K562 (cell line): ENCODE measurements at regions not wholly inside any gene's neighbourhood (a gene's known extent, or its start where the extent isn't known, plus 50 kb on each side); places are given as distances from the start of the nearest gene placed in this dataset.

Source experiments
- ATAC-seq: fragments of 200-7000 bp; cut with Tn5 transposase; 3 replicates; pipeline ENCODE4 v1.9.1; 2020; ENCODE audit warnings: moderate library complexity
- BruUV-seq: library from RNA; stranded (reverse); fragments of 400-500 nt; replicated peaks from 2 replicates; lab custom pipeline; 2021; lab: Mats Ljungman, UMichigan
- CTCF ChIA-PET: fragments of 300-600 bp; formaldehyde crosslinking; extraction: SDS; loops from one replicate; lab custom pipeline; 2021; ENCODE audit warnings: low intra/inter-chr PET ratio; lab: Yijun Ruan, JAX
- POLR2A ChIA-PET: fragments of 300-600, 350-650 bp; sonication (Branson Sonifier 250); formaldehyde crosslinking; extraction: SDS; loops from one replicate; lab custom pipeline; 2021; ENCODE audit warnings: antibody characterized with exemption, inconsistent platforms; lab: Yijun Ruan, JAX
- DNase-seq, 4 experiments: peaks; one replicate each; pipeline versions ENCODE4 v3.0.0 to v3.0.0-alpha.2; 2011 to 2018; ENCODE audit warnings: low spot score in 3 of 4, mixed read lengths in 3 of 4; ENCODE audit errors: extremely low read depth in 1 of 4
- FAIRE-seq: peaks from 2 replicates; lab custom pipeline; 2011; peaks lifted over from hg19 to GRCh38; lab: Jason Lieb, UNC
- H2AFZ ChIP-seq: 2 replicates; pipeline ENCODE4 v1.6.0; 2011; ENCODE audit warnings: low read depth, low read length, control low read depth, inconsistent platforms
- H3K27ac ChIP-seq: fragments of 200-600 bp; 3 replicates; pipeline ENCODE4 v1.8.0; 2011; ENCODE audit warnings: low read depth, mild to moderate bottlenecking, control low read depth, inconsistent platforms, low read length, moderate library complexity, mixed read lengths; ENCODE audit errors: extremely low read depth
- H3K27me3 ChIP-seq, 2 experiments: fragments of 300-600 bp in 1 of 2; 2 replicates in 1 of 2; 3 replicates in 1 of 2; pipeline versions ENCODE4 v1.6.0 to v1.8.0; 2011; ENCODE audit warnings: inconsistent platforms in 2 of 2, low read length in 2 of 2, mild to moderate bottlenecking in 1 of 2, mixed read lengths in 1 of 2, moderate library complexity in 1 of 2; ENCODE audit not compliant: control insufficient read depth in 2 of 2, insufficient read depth in 2 of 2
- H3K36me3 ChIP-seq: fragments of 300-600 bp; 3 replicates; pipeline ENCODE4 v1.8.0; 2011; ENCODE audit warnings: mild to moderate bottlenecking, low read length, inconsistent platforms; ENCODE audit not compliant: control insufficient read depth, insufficient read depth
- H3K4me1 ChIP-seq, 2 experiments: fragments of 200-600 bp in 1 of 2; replicated peaks in 1 of 2; 2 replicates in 1 of 2; 3 replicates in 1 of 2; pipeline versions ENCODE4 v1.5.1 to v1.8.0; 2011; ENCODE audit warnings: inconsistent platforms in 2 of 2, low read length in 2 of 2, mild to moderate bottlenecking in 1 of 2, mixed read lengths in 1 of 2, moderate library complexity in 1 of 2; ENCODE audit not compliant: control insufficient read depth in 2 of 2, insufficient read depth in 2 of 2
- H3K4me2 ChIP-seq: 2 replicates; pipeline ENCODE4 v1.6.1; 2011; ENCODE audit warnings: low read length, control low read depth, inconsistent platforms, mixed read lengths; ENCODE audit not compliant: insufficient read depth
- H3K4me3 ChIP-seq: fragments of 200-600 bp; sonication (generic), shearing (Covaris generic); 2 replicates; pipeline ENCODE4 v1.5.1; 2016; ENCODE audit warnings: control low read depth, inconsistent platforms
- H3K79me2 ChIP-seq: fragments of 200-600 bp; 3 replicates; pipeline ENCODE4 v1.8.0; 2011; ENCODE audit warnings: low read length, inconsistent platforms; ENCODE audit not compliant: control insufficient read depth, insufficient read depth
- H3K9ac ChIP-seq, 2 experiments: 2 replicates each; pipeline versions ENCODE4 v1.6.0 to v1.6.1; 2011; ENCODE audit warnings: low read depth in 2 of 2, low read length in 2 of 2, control low read depth in 1 of 2, inconsistent platforms in 1 of 2, mild to moderate bottlenecking in 1 of 2, mixed read lengths in 1 of 2; ENCODE audit not compliant: insufficient read depth in 1 of 2
- H3K9me1 ChIP-seq: one replicate; pipeline ENCODE4 v1.6.0; 2011; ENCODE audit warnings: inconsistent platforms, mild to moderate bottlenecking, low read length, moderate library complexity; ENCODE audit not compliant: control insufficient read depth, insufficient read depth
- H3K9me3 ChIP-seq: replicated peaks from 2 replicates; pipeline ENCODE4 v1.5.1; 2011; ENCODE audit warnings: low read depth, low read length, inconsistent platforms; ENCODE audit not compliant: control insufficient read depth, insufficient read depth
- H4K20me1 ChIP-seq: replicated peaks from 2 replicates; pipeline ENCODE4 v1.6.1; 2011; ENCODE audit warnings: low read length, inconsistent platforms, mixed read lengths; ENCODE audit not compliant: control insufficient read depth, insufficient read depth
- CXXC5 ChIP-seq: fragments of 250-450 bp; sonication (Bioruptor Pico); IDR thresholded peaks from 2 replicates; pipeline ENCODE4 v1.8.0; 2022; ENCODE audit warnings: inconsistent platforms, mild to moderate bottlenecking, moderate library complexity
- JUN ChIP-seq, 2 experiments: sonication (generic) in 1 of 2; formaldehyde crosslinking in 1 of 2; IDR thresholded peaks; 2 replicates each; pipeline versions ENCODE4 v1.6.1 to v1.8.0; 2012 to 2022; ENCODE audit warnings: borderline replicate concordance in 2 of 2, mild to moderate bottlenecking in 2 of 2, improper control_type of control experiment in 1 of 2, low read depth in 1 of 2, low read length in 1 of 2, missing genetic modification reagents in 1 of 2
- NFIC ChIP-seq: fragments of 450-650 bp; IDR thresholded peaks from 2 replicates; pipeline ENCODE4 v1.6.1; 2017; ENCODE audit warnings: mild to moderate bottlenecking, inconsistent platforms
- NR2C2 ChIP-seq, 2 experiments: fragments of 200-800 bp in 1 of 2; sonication (Bioruptor generic) in 1 of 2; sonication (generic) in 1 of 2; formaldehyde crosslinking in 1 of 2; IDR thresholded peaks; 2 replicates each; pipeline versions ENCODE4 v1.6.1 to v1.8.0; 2016 to 2022; ENCODE audit warnings: mild to moderate bottlenecking in 1 of 2, missing compliant biosample characterization in 1 of 2, missing genetic modification characterization in 1 of 2, missing genetic modification reagents in 1 of 2
- U2AF2 ChIP-seq: fragments of 200-400 bp; formaldehyde crosslinking; optimal IDR thresholded peaks from 2 replicates; pipeline ENCODE3; 2017; ENCODE audit warnings: low read depth, mild to moderate bottlenecking, low read length
- WGBS: fragments of 100-300 bp; shearing (Covaris generic); methylation state at CpG from one replicate; pipeline ENCODE4 v1.1.6; 2016; ENCODE audit warnings: low coverage, mixed read lengths; ENCODE audit not compliant: insufficient coverage; ENCODE audit errors: missing lambda C conversion rate; 5-methylcytosine and 5-hydroxymethylcytosine counted together
- in situ Hi-C: fragments of 300-500 bp; cut with MboI; formaldehyde crosslinking; loops from 4 replicates; pipeline ENCODE4 v1.15.0; 2018; ENCODE audit warnings: inconsistent platforms, mixed read lengths
- intact Hi-C: fragments of 100-400 bp; cut with micrococcal nuclease; formaldehyde crosslinking; loops from 2 replicates; pipeline ENCODE4 v1.14.2; 2022
- TF ChIP-seq, protein P1 (sequence below): sonication (generic); formaldehyde crosslinking; IDR thresholded peaks from 2 replicates; pipeline ENCODE4 v1.8.0; 2022; ENCODE audit warnings: mild to moderate bottlenecking, missing genetic modification reagents
- TF ChIP-seq, protein P2 (sequence below), 3 experiments: fragments of 200-800 bp in 1 of 3; sonication (Bioruptor generic) in 1 of 3; sonication (generic) in 1 of 3; formaldehyde crosslinking in 1 of 3; IDR thresholded peaks; 2 replicates each; pipeline versions ENCODE4 v1.6.1 to v1.8.0; 2016 to 2022; ENCODE audit warnings: mild to moderate bottlenecking in 2 of 3, missing compliant biosample characterization in 2 of 3, missing genetic modification characterization in 2 of 3, missing genetic modification reagents in 1 of 3

DNA sequence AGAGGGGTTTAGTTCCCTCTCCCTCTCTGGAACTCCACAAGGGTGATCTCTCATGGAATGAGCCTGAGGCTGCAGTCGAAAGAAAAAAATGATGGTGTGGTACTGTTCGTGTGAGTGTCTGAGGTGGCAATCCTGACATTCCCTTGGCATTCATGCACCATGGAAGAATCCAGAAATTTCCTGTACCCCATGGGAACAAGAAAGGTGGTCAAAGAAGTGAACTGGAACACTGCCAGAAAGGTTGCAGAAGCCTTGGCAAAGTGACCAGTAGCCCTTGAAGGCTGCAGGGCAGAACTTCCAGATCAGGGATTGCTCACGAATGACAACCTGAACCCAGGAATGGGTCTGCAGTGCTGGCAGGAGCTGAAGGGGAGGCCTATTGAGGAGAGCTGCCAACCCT is 394.7 kb downstream of the CD83 start:
- ChIA-PET CTCF (no interaction called here), POLR2A (no interaction called here)
- ATAC-seq: no peak
- Histone ChIP-seq H3K4me1 (peaks cover 0 to 2% of the 10 kb centered on the region in 2 experiments; a peak in 3 of 5 replicates), H3K27ac (no peak overlapping the region), H3K4me2 (no peak overlapping the region), H3K9ac (no peak overlapping the region; a peak in 1 of 4 replicates), H3K27me3 (no peaks in the 10 kb centered on the region), H3K36me3 (no peaks in the 10 kb centered on the region), H3K9me3 (no peaks in the 10 kb centered on the region), H3K4me3 (no peak overlapping the region), H3K79me2 (no peaks in the 10 kb centered on the region), H2AFZ (no peak overlapping the region), H4K20me1 (no peaks in the 10 kb centered on the region), H3K9me1 (no peaks in the 10 kb centered on the region)
- FAIRE-seq: no peak
- DNase-seq: no peak
- no peak for TF ChIP-seq CXXC5
- TF ChIP-seq, protein P1, sequence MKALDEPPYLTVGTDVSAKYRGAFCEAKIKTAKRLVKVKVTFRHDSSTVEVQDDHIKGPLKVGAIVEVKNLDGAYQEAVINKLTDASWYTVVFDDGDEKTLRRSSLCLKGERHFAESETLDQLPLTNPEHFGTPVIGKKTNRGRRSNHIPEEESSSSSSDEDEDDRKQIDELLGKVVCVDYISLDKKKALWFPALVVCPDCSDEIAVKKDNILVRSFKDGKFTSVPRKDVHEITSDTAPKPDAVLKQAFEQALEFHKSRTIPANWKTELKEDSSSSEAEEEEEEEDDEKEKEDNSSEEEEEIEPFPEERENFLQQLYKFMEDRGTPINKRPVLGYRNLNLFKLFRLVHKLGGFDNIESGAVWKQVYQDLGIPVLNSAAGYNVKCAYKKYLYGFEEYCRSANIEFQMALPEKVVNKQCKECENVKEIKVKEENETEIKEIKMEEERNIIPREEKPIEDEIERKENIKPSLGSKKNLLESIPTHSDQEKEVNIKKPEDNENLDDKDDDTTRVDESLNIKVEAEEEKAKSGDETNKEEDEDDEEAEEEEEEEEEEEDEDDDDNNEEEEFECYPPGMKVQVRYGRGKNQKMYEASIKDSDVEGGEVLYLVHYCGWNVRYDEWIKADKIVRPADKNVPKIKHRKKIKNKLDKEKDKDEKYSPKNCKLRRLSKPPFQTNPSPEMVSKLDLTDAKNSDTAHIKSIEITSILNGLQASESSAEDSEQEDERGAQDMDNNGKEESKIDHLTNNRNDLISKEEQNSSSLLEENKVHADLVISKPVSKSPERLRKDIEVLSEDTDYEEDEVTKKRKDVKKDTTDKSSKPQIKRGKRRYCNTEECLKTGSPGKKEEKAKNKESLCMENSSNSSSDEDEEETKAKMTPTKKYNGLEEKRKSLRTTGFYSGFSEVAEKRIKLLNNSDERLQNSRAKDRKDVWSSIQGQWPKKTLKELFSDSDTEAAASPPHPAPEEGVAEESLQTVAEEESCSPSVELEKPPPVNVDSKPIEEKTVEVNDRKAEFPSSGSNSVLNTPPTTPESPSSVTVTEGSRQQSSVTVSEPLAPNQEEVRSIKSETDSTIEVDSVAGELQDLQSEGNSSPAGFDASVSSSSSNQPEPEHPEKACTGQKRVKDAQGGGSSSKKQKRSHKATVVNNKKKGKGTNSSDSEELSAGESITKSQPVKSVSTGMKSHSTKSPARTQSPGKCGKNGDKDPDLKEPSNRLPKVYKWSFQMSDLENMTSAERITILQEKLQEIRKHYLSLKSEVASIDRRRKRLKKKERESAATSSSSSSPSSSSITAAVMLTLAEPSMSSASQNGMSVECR: no peak
- no peak for TF ChIP-seq U2AF2
- no peak for TF ChIP-seq NR2C2 (CRISPR knock-in tag; IDR thresholded peaks at IDR 0.05)
- TF ChIP-seq NR2C2 (tag; IDR thresholded peaks at IDR 0.05): no peak
- TF ChIP-seq JUN (IDR thresholded peaks at IDR 0.05; ENCODE audit: borderline replicate concordance, low read depth, low read length): no peak
- TF ChIP-seq JUN (CRISPR knock-in tag; IDR thresholded peaks at IDR 0.05; ENCODE audit: borderline replicate concordance): no peak
- peak; percentile 62; the same call in 1 of the 2 replicates for TF ChIP-seq NFIC
- TF ChIP-seq, protein P2, sequence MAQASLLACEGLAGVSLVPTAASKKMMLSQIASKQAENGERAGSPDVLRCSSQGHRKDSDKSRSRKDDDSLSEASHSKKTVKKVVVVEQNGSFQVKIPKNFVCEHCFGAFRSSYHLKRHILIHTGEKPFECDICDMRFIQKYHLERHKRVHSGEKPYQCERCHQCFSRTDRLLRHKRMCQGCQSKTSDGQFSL (CRISPR knock-in tag; IDR thresholded peaks at IDR 0.05): no peak
- TF ChIP-seq, protein P2 (tag; IDR thresholded peaks at IDR 0.05): no peak
- WGBS: 79% methylated on average over 3 of the region's 3 CpGs
- intact Hi-C loops: no loop called here
- BruUV-seq: no TSS peak
- in situ Hi-C loops: no loop called here
